Stimulated activated naive CD8-positive, alpha-beta T cell treated with anti-CD3 and anti-CD28 coated beads, Interleukin-15, amount 100 ng/mL, for 72 hours (primary cell): ENCODE measurements at regions not wholly inside any gene's neighbourhood (a gene's known extent, or its start where the extent isn't known, plus 50 kb on each side); places are given as distances from the start of the nearest gene placed in this dataset.
"Not testable (repeated sequence)": the region's sequence is repeated elsewhere in the genome, so short reads cannot be mapped to it uniquely, and the experiment has no call there.

Source experiments
- ATAC-seq: fragments of 150-1000 bp; cut with Tn5 transposase; 2 replicates; pipeline ENCODE4 v1.10.0; 2021; ENCODE audit warnings: mild to moderate bottlenecking, moderate library complexity
- DNase-seq, 2 donors: peaks; one replicate each; pipeline ENCODE4 v3.0.0; 2021 to 2022
- H3K27ac Mint-ChIP-seq, 2 donors: one replicate each; pipeline ENCODE4 v1.8.0; 2022; ENCODE audit warnings: mild to moderate bottlenecking in 2 of 2, mixed read lengths in 2 of 2, moderate library complexity in 2 of 2
- H3K27me3 Mint-ChIP-seq: one replicate; pipeline ENCODE4 v1.8.0; 2022; ENCODE audit warnings: mixed read lengths
- H3K4me1 Mint-ChIP-seq: one replicate; pipeline ENCODE4 v1.8.0; 2022; ENCODE audit warnings: mild to moderate bottlenecking, mixed read lengths
- H3K4me3 Mint-ChIP-seq, 2 donors: one replicate each; pipeline ENCODE4 v1.8.0; 2022; ENCODE audit warnings: mild to moderate bottlenecking in 2 of 2, mixed read lengths in 2 of 2, moderate library complexity in 1 of 2
- H3K9me3 Mint-ChIP-seq, 2 donors: one replicate each; pipeline ENCODE4 v1.8.0; 2022; ENCODE audit warnings: mixed read lengths in 2 of 2

DNA sequence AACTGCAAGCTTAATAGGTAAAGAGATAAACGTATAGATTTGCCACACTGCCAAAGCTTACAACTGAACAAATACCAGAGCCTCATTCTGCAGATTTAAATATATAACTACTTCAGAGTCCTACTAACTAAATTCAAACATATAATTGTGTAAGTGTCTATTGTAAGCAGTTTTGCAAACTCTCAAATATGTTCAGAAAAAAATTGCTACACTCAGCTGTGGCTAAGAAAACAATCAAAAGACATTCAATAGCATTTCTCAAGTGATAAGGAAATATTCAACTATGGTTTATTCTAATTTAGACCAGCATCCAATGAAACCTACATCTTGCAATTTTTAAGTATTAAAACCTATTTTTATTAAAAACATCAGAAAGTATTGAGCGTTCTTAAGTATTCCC, 202.4 kb downstream of the KCTD12 start:
- ATAC-seq, result no peak
- no peaks in the 10 kb centered on the region for H3K4me1 Mint-ChIP-seq
- H3K27ac Mint-ChIP-seq, result no peak overlapping the region
- no peaks in the 10 kb centered on the region for H3K9me3 Mint-ChIP-seq
- no peaks in the 10 kb centered on the region for H3K27me3 Mint-ChIP-seq
- H3K4me3 Mint-ChIP-seq, result no peak overlapping the region
- no peak for DNase-seq

DNA sequence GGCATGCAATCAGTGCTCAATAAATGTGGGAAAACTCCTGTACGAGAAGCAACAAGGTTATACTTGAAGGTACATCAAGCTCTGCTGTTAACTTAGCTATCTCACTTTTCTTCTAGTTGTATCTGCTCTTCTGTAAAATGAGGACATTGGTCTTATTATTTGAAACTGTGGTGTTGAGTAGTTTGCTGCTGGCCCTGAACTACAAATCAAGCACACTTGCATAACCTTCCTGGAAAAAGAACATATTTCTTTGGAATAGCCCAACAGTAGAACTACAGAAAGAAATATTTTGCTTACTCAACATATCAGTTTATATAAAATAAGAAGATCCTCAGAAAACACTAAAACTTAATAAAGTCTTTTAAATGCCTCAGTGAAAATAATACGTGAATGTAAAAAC, 203.0 kb downstream of the KCTD12 start:
- DNase-seq (no peak), ATAC-seq (no peak)
- Mint-ChIP-seq H3K4me3 (no peak overlapping the region), H3K27ac (no peak overlapping the region), H3K4me1 (no peaks in the 10 kb centered on the region), H3K27me3 (no peaks in the 10 kb centered on the region), H3K9me3 (no peaks in the 10 kb centered on the region)

DNA sequence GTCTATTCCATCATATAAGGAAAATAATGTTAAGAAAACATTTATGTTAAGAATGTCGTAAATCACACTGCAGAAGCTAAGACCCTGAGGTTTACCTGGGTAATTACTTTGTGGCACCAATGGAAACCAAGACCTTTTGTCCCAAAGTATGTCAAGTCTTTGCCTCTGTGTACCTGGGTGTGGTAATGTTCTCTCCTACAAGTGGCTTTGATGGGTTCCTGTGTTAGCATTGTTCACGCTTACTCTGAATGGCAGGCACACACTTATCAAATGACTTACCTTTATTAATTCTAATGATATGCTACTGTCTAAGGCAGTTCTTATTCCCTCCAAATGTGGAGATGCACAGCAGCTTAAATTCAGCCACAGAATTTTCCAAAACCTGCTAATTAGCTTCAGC, 206.1 kb downstream of the KCTD12 start:
- no peak overlapping the region for H3K4me3 Mint-ChIP-seq
- DNase-seq, result no peak
- no peaks in the 10 kb centered on the region for H3K9me3 Mint-ChIP-seq
- no peaks in the 10 kb centered on the region for H3K27me3 Mint-ChIP-seq
- H3K27ac Mint-ChIP-seq, result no peak overlapping the region
- ATAC-seq, result no peak
- H3K4me1 Mint-ChIP-seq, result no peaks in the 10 kb centered on the region

GRCh38 chr13:76677043-76677442, 209.2 kb downstream of the KCTD12 start:
- Mint-ChIP-seq H3K4me1 (no peaks in the 10 kb centered on the region), H3K27ac (no peak overlapping the region), H3K9me3 (no peaks in the 10 kb centered on the region), H3K4me3 (no peak overlapping the region), H3K27me3 (peaks cover 9% of the 10 kb centered on the region)
- ATAC-seq (no peak), DNase-seq (no peak)

DNA sequence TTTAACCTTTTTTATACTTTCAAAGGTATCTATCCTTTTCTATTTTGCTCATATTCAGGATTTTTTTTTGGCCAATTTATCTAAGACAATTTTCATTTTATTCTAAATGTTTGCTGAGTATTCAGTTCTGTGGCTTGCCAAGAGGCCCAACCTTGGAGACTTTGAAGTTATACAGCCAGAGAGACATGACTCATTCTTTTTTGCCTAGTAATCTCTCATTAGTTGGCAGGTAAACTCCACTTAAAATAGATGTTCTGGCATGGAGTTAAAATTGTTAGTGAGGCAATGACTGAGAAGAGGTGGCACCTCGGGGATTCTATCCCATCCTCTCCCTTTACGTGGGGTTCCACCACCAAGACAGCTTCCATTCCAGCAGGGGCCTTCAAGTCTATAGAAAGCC, 213.8 kb downstream of the KCTD12 start:
- H3K4me3 Mint-ChIP-seq, result no peak overlapping the region
- H3K9me3 Mint-ChIP-seq, result no peaks in the 10 kb centered on the region
- DNase-seq, result no peak
- ATAC-seq, result no peak
- H3K27me3 Mint-ChIP-seq, result peaks cover 9% of the 10 kb centered on the region
- H3K27ac Mint-ChIP-seq, result no peak overlapping the region
- no peaks in the 10 kb centered on the region for H3K4me1 Mint-ChIP-seq

DNA sequence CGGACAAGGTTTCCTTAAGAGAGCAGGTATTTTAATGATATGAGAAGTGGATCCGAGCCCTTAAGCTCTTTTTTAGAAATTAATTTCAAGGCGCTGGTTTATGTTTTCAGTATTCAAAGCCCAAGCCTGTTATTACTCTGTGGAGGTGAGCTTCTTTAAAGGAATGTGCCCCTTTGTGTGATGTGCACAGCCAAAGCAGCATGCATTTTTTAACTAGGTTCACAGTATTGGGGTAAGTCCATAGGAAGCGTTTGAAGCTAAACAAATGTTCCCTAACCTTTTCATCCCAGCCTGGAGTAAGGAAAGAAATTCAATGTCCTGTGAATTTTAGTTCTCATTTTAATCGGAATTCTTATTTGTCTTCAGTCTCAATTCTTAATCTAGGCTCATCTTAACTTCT, 217.5 kb downstream of the KCTD12 start:
- ATAC-seq, result no peak
- Mint-ChIP-seq H3K4me1 (no peaks in the 10 kb centered on the region), H3K27ac (no peak overlapping the region), H3K4me3 (no peak overlapping the region), H3K9me3 (no peaks in the 10 kb centered on the region), H3K27me3 (no peaks in the 10 kb centered on the region)
- DNase-seq, result no peak

- Mint-ChIP-seq H3K27ac (no peak overlapping the region), H3K4me3 (no peak overlapping the region)
These were observed 218.1 kb downstream of the KCTD12 start for GRCh38 chr13:76668141-76668540.

DNA sequence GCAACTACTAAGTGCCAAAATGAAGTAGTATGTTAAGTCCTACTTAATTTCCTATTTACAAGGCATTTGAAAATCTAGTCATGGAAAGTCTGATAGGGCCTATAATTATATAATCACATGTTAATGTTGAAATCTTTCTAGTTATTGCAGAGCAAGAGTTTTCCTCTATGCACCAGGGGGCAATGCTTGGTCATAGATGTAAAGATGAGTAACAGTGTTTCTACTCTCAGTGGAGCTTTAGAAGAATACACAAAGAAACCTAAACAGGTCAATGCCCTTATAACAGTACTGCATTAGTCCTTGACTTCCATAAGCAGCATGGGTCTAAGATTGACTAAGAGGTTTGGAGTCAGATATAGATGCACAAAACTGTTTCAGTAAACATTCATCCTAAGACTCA, 218.7 kb downstream of the KCTD12 start:
- Mint-ChIP-seq H3K27me3 (no peaks in the 10 kb centered on the region), H3K9me3 (no peaks in the 10 kb centered on the region), H3K27ac (no peak overlapping the region), H3K4me1 (no peaks in the 10 kb centered on the region), H3K4me3 (no peak overlapping the region)
- DNase-seq (peak in 1 of 2 donors; percentile 3), ATAC-seq (peak; percentile 83)

More at GRCh38 chr13:76668141-76668540, 218.1 kb downstream of the KCTD12 start:
- H3K27me3 Mint-ChIP-seq, result no peaks in the 10 kb centered on the region
- DNase-seq (no peak), ATAC-seq (no peak)
- H3K9me3 Mint-ChIP-seq, result no peaks in the 10 kb centered on the region
- no peaks in the 10 kb centered on the region for H3K4me1 Mint-ChIP-seq

DNA sequence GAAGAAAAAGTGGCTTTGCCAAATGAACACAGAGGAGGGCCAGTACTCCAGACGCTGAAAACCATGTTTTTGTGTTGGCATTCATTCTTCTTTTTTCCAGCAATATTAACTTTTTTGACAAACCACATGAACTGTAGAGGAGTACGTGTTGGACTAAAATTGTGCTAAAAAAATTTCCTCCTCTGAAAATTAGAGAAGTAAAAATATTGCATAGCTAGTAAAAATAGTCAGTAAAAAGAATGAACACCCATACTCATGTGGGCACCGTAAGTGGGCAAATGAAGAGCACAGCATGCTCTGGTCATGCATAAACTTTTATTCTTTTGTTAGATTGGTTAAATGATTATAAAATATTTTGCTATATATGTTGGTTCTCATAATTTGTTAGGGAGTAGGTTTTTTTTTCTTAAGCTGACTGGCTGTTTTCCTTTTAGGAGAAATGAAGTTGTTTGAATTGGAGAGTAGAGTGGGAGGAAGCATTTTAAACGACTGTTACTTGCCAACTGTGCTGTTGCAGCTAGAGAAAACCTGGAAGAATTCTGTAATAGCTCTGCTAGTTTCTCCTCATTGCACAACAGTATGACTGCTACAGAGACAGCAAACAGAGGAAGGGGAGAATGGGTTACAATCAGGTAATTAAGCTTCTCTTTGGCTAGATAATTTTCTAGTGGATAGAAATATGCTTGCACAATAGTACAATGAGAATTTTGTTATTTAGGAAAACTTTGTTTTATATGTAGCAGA, 222.4 kb downstream of the KCTD12 start:
- no peak overlapping the region for H3K4me3 Mint-ChIP-seq
- DNase-seq (no peak), ATAC-seq (no peak)
- no peaks in the 10 kb centered on the region for H3K9me3 Mint-ChIP-seq
- no peaks in the 10 kb centered on the region for H3K4me1 Mint-ChIP-seq
- no peak overlapping the region for H3K27ac Mint-ChIP-seq
- H3K27me3 Mint-ChIP-seq, result no peaks in the 10 kb centered on the region

DNA sequence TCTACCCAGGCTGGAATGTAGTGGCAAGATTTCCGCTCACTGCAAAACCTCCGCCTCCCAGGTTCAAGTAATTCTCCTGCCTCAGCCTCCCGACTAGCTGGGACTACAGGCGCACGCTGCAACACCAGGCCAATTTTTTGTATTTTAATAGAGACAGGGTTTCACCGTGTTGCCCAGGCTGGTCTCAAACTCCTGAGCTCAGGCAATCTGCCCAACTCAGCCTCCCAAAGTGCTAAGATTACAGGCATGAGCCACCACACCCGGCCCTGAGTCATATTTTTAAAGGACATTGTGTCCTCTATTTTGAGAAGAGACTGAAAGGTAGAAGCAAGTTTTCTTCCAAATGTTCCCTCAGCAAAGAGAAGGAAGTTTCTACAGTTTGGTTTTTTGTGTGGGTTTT, 227.1 kb downstream of the KCTD12 start:
- H3K27me3 Mint-ChIP-seq, H3K27ac Mint-ChIP-seq, H3K9me3 Mint-ChIP-seq, H3K4me1 Mint-ChIP-seq, H3K4me3 Mint-ChIP-seq, ATAC-seq, DNase-seq: not testable (repeated sequence)

DNA sequence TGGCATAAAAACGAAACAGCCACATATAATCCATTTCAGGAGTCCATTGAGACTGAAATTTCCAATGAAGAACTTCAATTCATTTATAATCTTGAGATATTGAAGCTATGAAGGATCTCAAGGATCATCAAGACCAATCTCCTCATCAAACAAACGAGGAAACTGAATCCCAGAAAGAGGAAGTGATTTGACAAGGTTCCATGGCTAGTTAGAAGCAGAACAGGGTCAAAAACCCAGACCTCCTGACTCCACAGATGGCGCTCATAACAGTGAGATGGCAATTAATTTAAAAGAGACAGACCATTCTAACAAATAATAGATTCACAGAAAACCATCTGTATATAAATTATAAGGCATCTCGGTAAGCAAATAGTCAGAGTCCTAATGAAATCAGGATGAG, 229.7 kb downstream of the KCTD12 start:
- H3K27me3 Mint-ChIP-seq, result no peaks in the 10 kb centered on the region
- H3K4me3 Mint-ChIP-seq, result no peak overlapping the region
- DNase-seq, result no peak
- ATAC-seq, result no peak
- no peak overlapping the region for H3K27ac Mint-ChIP-seq
- H3K4me1 Mint-ChIP-seq, result peaks cover 5% of the 10 kb centered on the region
- H3K9me3 Mint-ChIP-seq, result no peaks in the 10 kb centered on the region

- ATAC-seq (no peak), DNase-seq (no peak)
- H3K4me3 Mint-ChIP-seq, result no peak overlapping the region
- H3K9me3 Mint-ChIP-seq, result no peaks in the 10 kb centered on the region
- H3K27me3 Mint-ChIP-seq, result no peaks in the 10 kb centered on the region
- H3K4me1 Mint-ChIP-seq, result peaks cover 5% of the 10 kb centered on the region
- no peak overlapping the region for H3K27ac Mint-ChIP-seq
These were observed 230.1 kb downstream of the KCTD12 start for GRCh38 chr13:76656056-76656455.

GRCh38 chr13:76654263-76654662, 231.9 kb downstream of the KCTD12 start:
- Mint-ChIP-seq H3K27me3 (no peaks in the 10 kb centered on the region), H3K4me3 (no peak overlapping the region)
- DNase-seq, result no peak

DNA sequence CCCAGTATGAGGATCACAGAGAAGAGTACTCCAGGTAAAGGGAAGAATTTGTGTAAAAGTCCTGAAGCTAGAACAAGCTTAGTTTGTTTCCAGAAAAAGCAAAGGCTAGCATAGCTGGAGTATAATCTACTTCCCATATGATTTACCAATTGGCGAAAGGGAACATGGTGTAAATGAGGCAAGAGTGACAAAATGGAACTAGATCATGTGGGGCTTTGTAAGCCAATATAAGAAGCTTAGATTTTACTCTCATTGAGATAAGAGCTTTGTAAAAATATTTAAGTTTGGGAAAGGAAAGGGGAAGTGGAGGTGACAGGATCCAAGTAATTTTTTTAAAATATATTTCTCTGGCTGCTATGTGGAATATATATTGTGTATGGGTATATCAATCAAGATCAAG, 234.9 kb downstream of the KCTD12 start:
- ATAC-seq, result no peak
- DNase-seq, result no peak
- Mint-ChIP-seq H3K9me3 (no peaks in the 10 kb centered on the region), H3K27me3 (no peaks in the 10 kb centered on the region), H3K4me1 (peaks cover 5% of the 10 kb centered on the region), H3K27ac (no peak overlapping the region), H3K4me3 (no peak overlapping the region)

More at GRCh38 chr13:76654263-76654662, 231.9 kb downstream of the KCTD12 start:
- no peaks in the 10 kb centered on the region for H3K9me3 Mint-ChIP-seq
- no peak overlapping the region for H3K27ac Mint-ChIP-seq
- no peak for ATAC-seq
- peaks cover 5% of the 10 kb centered on the region for H3K4me1 Mint-ChIP-seq

GRCh38 chr13:76647550-76647949, 238.7 kb downstream of the KCTD12 start:
- DNase-seq (no peak), ATAC-seq (no peak)
- Mint-ChIP-seq H3K4me1 (no peaks in the 10 kb centered on the region), H3K9me3 (no peaks in the 10 kb centered on the region), H3K27ac (no peak overlapping the region), H3K27me3 (no peaks in the 10 kb centered on the region), H3K4me3 (no peak overlapping the region)

GRCh38 chr13:76646946-76647345, 239.3 kb downstream of the KCTD12 start:
- no peaks in the 10 kb centered on the region for H3K27me3 Mint-ChIP-seq
- no peaks in the 10 kb centered on the region for H3K4me1 Mint-ChIP-seq
- H3K9me3 Mint-ChIP-seq, result no peaks in the 10 kb centered on the region
- no peak overlapping the region for H3K4me3 Mint-ChIP-seq
- H3K27ac Mint-ChIP-seq, result no peak overlapping the region
- DNase-seq, result no peak
- ATAC-seq, result no peak

GRCh38 chr13:76645632-76646031, 240.6 kb downstream of the KCTD12 start:
- ATAC-seq (no peak), DNase-seq (no peak)
- Mint-ChIP-seq H3K4me1 (no peaks in the 10 kb centered on the region), H3K27ac (no peak overlapping the region), H3K27me3 (no peaks in the 10 kb centered on the region), H3K9me3 (no peaks in the 10 kb centered on the region), H3K4me3 (no peak overlapping the region)
